Suppressor macrophage treated with lipopolysaccharide for 4 hours (primary cell): ENCODE measurements at regions not wholly inside any gene's neighbourhood (a gene's known extent, or its start where the extent isn't known, plus 50 kb on each side); places are given as distances from the start of the nearest gene placed in this dataset.
A peak's percentile ranks its signal among the peaks of the same experiment; 100 is the strongest.
"Not testable (repeated sequence)": the region's sequence is repeated elsewhere in the genome, so short reads cannot be mapped to it uniquely, and the experiment has no call there.

ENCODE experiments used
- DNase-seq: peaks from one replicate; pipeline ENCODE4 v3.0.0-alpha.2; 2020

- DNase-seq = not testable (repeated sequence)
Observed at GRCh38 chr9:66152406-66152805, 415.5 kb downstream of the FOXD4L4 start.

GRCh38 chr9:66153021-66153725 lies 416.2 kb downstream of the FOXD4L4 start:
- DNase-seq = peak; percentile 61

- DNase-seq = not testable (repeated sequence)
Observed at GRCh38 chr9:66153971-66154691, 417.2 kb downstream of the FOXD4L4 start.

GRCh38 chr9:66182316-66182715 lies 445.4 kb downstream of the FOXD4L4 start:
- not testable (repeated sequence) for DNase-seq

GRCh38 chr9:66183648-66184047 lies 446.7 kb downstream of the FOXD4L4 start:
- DNase-seq = not testable (repeated sequence)

GRCh38 chr9:66197199-66197598 lies 460.3 kb downstream of the FOXD4L4 start:
- not testable (repeated sequence) for DNase-seq

GRCh38 chr9:66198421-66198820 lies 461.5 kb downstream of the FOXD4L4 start:
- not testable (repeated sequence) for DNase-seq

GRCh38 chr9:66206617-66207016 lies 469.7 kb downstream of the FOXD4L4 start:
- not testable (repeated sequence) for DNase-seq

- DNase-seq = not testable (repeated sequence)
Observed at GRCh38 chr9:66207914-66208313, 471.0 kb downstream of the FOXD4L4 start.

GRCh38 chr9:66244763-66245162 lies 507.8 kb downstream of the FOXD4L4 start:
- not testable (repeated sequence) for DNase-seq

GRCh38 chr9:66245481-66245880 lies 508.5 kb downstream of the FOXD4L4 start:
- not testable (repeated sequence) for DNase-seq

- DNase-seq = not testable (repeated sequence)
Observed at GRCh38 chr9:66257581-66257980, 520.6 kb downstream of the FOXD4L4 start.

GRCh38 chr9:66261576-66261975 lies 524.6 kb downstream of the FOXD4L4 start:
- DNase-seq = not testable (repeated sequence)

GRCh38 chr9:66263621-66264020 lies 526.7 kb downstream of the FOXD4L4 start:
- DNase-seq = not testable (repeated sequence)

GRCh38 chr9:66264786-66265185 lies 527.8 kb downstream of the FOXD4L4 start:
- not testable (repeated sequence) for DNase-seq

GRCh38 chr9:66266202-66266601 lies 529.3 kb downstream of the FOXD4L4 start:
- not testable (repeated sequence) for DNase-seq

GRCh38 chr9:66266856-66267430 lies 530.0 kb downstream of the FOXD4L4 start:
- not testable (repeated sequence) for DNase-seq

GRCh38 chr9:66267684-66268083 lies 530.7 kb downstream of the FOXD4L4 start:
- DNase-seq = not testable (repeated sequence)

GRCh38 chr9:66269024-66269423 lies 532.1 kb downstream of the FOXD4L4 start:
- not testable (repeated sequence) for DNase-seq

GRCh38 chr9:66269783-66270182 lies 532.8 kb downstream of the FOXD4L4 start:
- DNase-seq = not testable (repeated sequence)

- DNase-seq = not testable (repeated sequence)
Observed at GRCh38 chr9:66278809-66279208, 541.9 kb downstream of the FOXD4L4 start.
